K562 (cell line): ENCODE measurements at regions not wholly inside any gene's neighbourhood (a gene's known extent, or its start where the extent isn't known, plus 50 kb on each side); places are given as distances from the start of the nearest gene placed in this dataset.

Source experiments
- ATAC-seq: fragments of 200-7000 bp; cut with Tn5 transposase; 3 replicates; pipeline ENCODE4 v1.9.1; 2020; ENCODE audit warnings: moderate library complexity
- BruUV-seq: library from RNA; stranded (reverse); fragments of 400-500 nt; replicated peaks from 2 replicates; lab custom pipeline; 2021; lab: Mats Ljungman, UMichigan
- CTCF ChIA-PET: fragments of 300-600 bp; formaldehyde crosslinking; extraction: SDS; loops from one replicate; lab custom pipeline; 2021; ENCODE audit warnings: low intra/inter-chr PET ratio; lab: Yijun Ruan, JAX
- POLR2A ChIA-PET: fragments of 300-600, 350-650 bp; sonication (Branson Sonifier 250); formaldehyde crosslinking; extraction: SDS; loops from one replicate; lab custom pipeline; 2021; ENCODE audit warnings: antibody characterized with exemption, inconsistent platforms; lab: Yijun Ruan, JAX
- DNase-seq, 4 experiments: peaks; one replicate each; pipeline versions ENCODE4 v3.0.0 to v3.0.0-alpha.2; 2011 to 2018; ENCODE audit warnings: low spot score in 3 of 4, mixed read lengths in 3 of 4; ENCODE audit errors: extremely low read depth in 1 of 4
- FAIRE-seq: peaks from 2 replicates; lab custom pipeline; 2011; peaks lifted over from hg19 to GRCh38; lab: Jason Lieb, UNC
- H2AFZ ChIP-seq: 2 replicates; pipeline ENCODE4 v1.6.0; 2011; ENCODE audit warnings: low read depth, low read length, control low read depth, inconsistent platforms
- H3K27ac ChIP-seq: fragments of 200-600 bp; 3 replicates; pipeline ENCODE4 v1.8.0; 2011; ENCODE audit warnings: low read depth, mild to moderate bottlenecking, control low read depth, inconsistent platforms, low read length, moderate library complexity, mixed read lengths; ENCODE audit errors: extremely low read depth
- H3K27me3 ChIP-seq, 2 experiments: fragments of 300-600 bp in 1 of 2; 2 replicates in 1 of 2; 3 replicates in 1 of 2; pipeline versions ENCODE4 v1.6.0 to v1.8.0; 2011; ENCODE audit warnings: inconsistent platforms in 2 of 2, low read length in 2 of 2, mild to moderate bottlenecking in 1 of 2, mixed read lengths in 1 of 2, moderate library complexity in 1 of 2; ENCODE audit not compliant: control insufficient read depth in 2 of 2, insufficient read depth in 2 of 2
- H3K36me3 ChIP-seq: fragments of 300-600 bp; 3 replicates; pipeline ENCODE4 v1.8.0; 2011; ENCODE audit warnings: mild to moderate bottlenecking, low read length, inconsistent platforms; ENCODE audit not compliant: control insufficient read depth, insufficient read depth
- H3K4me1 ChIP-seq, 2 experiments: fragments of 200-600 bp in 1 of 2; replicated peaks in 1 of 2; 2 replicates in 1 of 2; 3 replicates in 1 of 2; pipeline versions ENCODE4 v1.5.1 to v1.8.0; 2011; ENCODE audit warnings: inconsistent platforms in 2 of 2, low read length in 2 of 2, mild to moderate bottlenecking in 1 of 2, mixed read lengths in 1 of 2, moderate library complexity in 1 of 2; ENCODE audit not compliant: control insufficient read depth in 2 of 2, insufficient read depth in 2 of 2
- H3K4me2 ChIP-seq: 2 replicates; pipeline ENCODE4 v1.6.1; 2011; ENCODE audit warnings: low read length, control low read depth, inconsistent platforms, mixed read lengths; ENCODE audit not compliant: insufficient read depth
- H3K4me3 ChIP-seq: fragments of 200-600 bp; sonication (generic), shearing (Covaris generic); 2 replicates; pipeline ENCODE4 v1.5.1; 2016; ENCODE audit warnings: control low read depth, inconsistent platforms
- H3K79me2 ChIP-seq: fragments of 200-600 bp; 3 replicates; pipeline ENCODE4 v1.8.0; 2011; ENCODE audit warnings: low read length, inconsistent platforms; ENCODE audit not compliant: control insufficient read depth, insufficient read depth
- H3K9ac ChIP-seq, 2 experiments: 2 replicates each; pipeline versions ENCODE4 v1.6.0 to v1.6.1; 2011; ENCODE audit warnings: low read depth in 2 of 2, low read length in 2 of 2, control low read depth in 1 of 2, inconsistent platforms in 1 of 2, mild to moderate bottlenecking in 1 of 2, mixed read lengths in 1 of 2; ENCODE audit not compliant: insufficient read depth in 1 of 2
- H3K9me1 ChIP-seq: one replicate; pipeline ENCODE4 v1.6.0; 2011; ENCODE audit warnings: inconsistent platforms, mild to moderate bottlenecking, low read length, moderate library complexity; ENCODE audit not compliant: control insufficient read depth, insufficient read depth
- H3K9me3 ChIP-seq: replicated peaks from 2 replicates; pipeline ENCODE4 v1.5.1; 2011; ENCODE audit warnings: low read depth, low read length, inconsistent platforms; ENCODE audit not compliant: control insufficient read depth, insufficient read depth
- H4K20me1 ChIP-seq: replicated peaks from 2 replicates; pipeline ENCODE4 v1.6.1; 2011; ENCODE audit warnings: low read length, inconsistent platforms, mixed read lengths; ENCODE audit not compliant: control insufficient read depth, insufficient read depth
- ARID2 ChIP-seq: fragments of 450-650 bp; IDR thresholded peaks from 2 replicates; pipeline ENCODE4 v1.6.1; 2017; ENCODE audit warnings: antibody characterized with exemption, mild to moderate bottlenecking
- ARNT ChIP-seq, 2 experiments: fragments of 450-650 bp; IDR thresholded peaks; 2 replicates each; pipeline ENCODE4 v1.6.1; 2016; ENCODE audit warnings: mild to moderate bottlenecking in 1 of 2
- ATF1 ChIP-seq, 2 experiments: fragments of 450-650 bp in 1 of 2; IDR thresholded peaks; 2 replicates each; pipeline ENCODE4 v1.6.1; 2016; ENCODE audit warnings: missing compliant biosample characterization in 1 of 2, missing genetic modification characterization in 1 of 2
- DPF2 ChIP-seq: fragments of 450-650 bp; IDR thresholded peaks from 2 replicates; pipeline ENCODE4 v1.6.1; 2016
- HIVEP1 ChIP-seq: fragments of 250-450 bp; sonication (Bioruptor Pico); IDR thresholded peaks from 2 replicates; pipeline ENCODE4 v1.4.0; 2020; ENCODE audit warnings: mild to moderate bottlenecking
- HNRNPH1 ChIP-seq: fragments of 200-400 bp; formaldehyde crosslinking; optimal IDR thresholded peaks from 2 replicates; pipeline ENCODE3; 2017; ENCODE audit warnings: low read depth, mild to moderate bottlenecking, low read length, moderate library complexity
- MYC ChIP-seq, 2 experiments: fragments of 250-450 bp in 1 of 2; sonication (Bioruptor Pico) in 1 of 2; IDR thresholded peaks; 2 replicates each; pipeline versions ENCODE4 v1.5.1 to v1.6.1; 2012 to 2021; ENCODE audit warnings: low read depth in 2 of 2, borderline replicate concordance in 1 of 2, improper control_type of control experiment in 1 of 2, low read length in 1 of 2, mild to moderate bottlenecking in 1 of 2, moderate library complexity in 1 of 2
- NCOR1 ChIP-seq: fragments of 450-650 bp; IDR thresholded peaks from 2 replicates; pipeline ENCODE4 v1.6.1; 2016; ENCODE audit warnings: mild to moderate bottlenecking, moderate library complexity
- NR4A1 ChIP-seq, 2 experiments: fragments of 250-450 bp in 1 of 2; fragments of 450-650 bp in 1 of 2; sonication (Bioruptor Pico) in 1 of 2; IDR thresholded peaks; 2 replicates each; pipeline versions ENCODE4 v1.4.0 to v1.6.1; 2016 to 2020; ENCODE audit warnings: mild to moderate bottlenecking in 2 of 2, missing compliant biosample characterization in 1 of 2, missing genetic modification characterization in 1 of 2, moderate library complexity in 1 of 2
- PPARD ChIP-seq: fragments of 250-450 bp; sonication (Bioruptor Pico); IDR thresholded peaks from 2 replicates; pipeline ENCODE4 v1.8.0; 2022; ENCODE audit warnings: inconsistent platforms, mild to moderate bottlenecking, moderate library complexity
- SMC3 ChIP-seq: conservative IDR thresholded peaks from 2 replicates; pipeline ENCODE4 v1.6.1; 2011; ENCODE audit warnings: low read depth, low read length, improper control_type of control experiment; ENCODE audit not compliant: insufficient read depth
- TEAD1 ChIP-seq, 2 experiments: fragments of 450-650 bp in 1 of 2; sonication (generic) in 1 of 2; formaldehyde crosslinking; IDR thresholded peaks; 2 replicates each; pipeline versions ENCODE4 v1.4.0 to v1.8.0; 2020 to 2022; ENCODE audit warnings: mild to moderate bottlenecking in 2 of 2, missing genetic modification reagents in 1 of 2
- whole genome bisulfite sequencing: fragments of 100-300 bp; shearing (Covaris generic); methylation state at CpG from one replicate; pipeline ENCODE4 v1.1.6; 2016; ENCODE audit warnings: low coverage, mixed read lengths; ENCODE audit not compliant: insufficient coverage; ENCODE audit errors: missing lambda C conversion rate; 5-methylcytosine and 5-hydroxymethylcytosine counted together
- in situ Hi-C: fragments of 300-500 bp; cut with MboI; formaldehyde crosslinking; loops from 4 replicates; pipeline ENCODE4 v1.15.0; 2018; ENCODE audit warnings: inconsistent platforms, mixed read lengths
- intact Hi-C: fragments of 100-400 bp; cut with micrococcal nuclease; formaldehyde crosslinking; loops from 2 replicates; pipeline ENCODE4 v1.14.2; 2022
- TF ChIP-seq, protein P1 (sequence below), 2 experiments: fragments of 450-650 bp in 1 of 2; sonication (generic) in 1 of 2; formaldehyde crosslinking; conservative IDR thresholded peaks; 2 replicates each; pipeline versions ENCODE4 v1.4.0 to v1.8.1; 2020 to 2022; ENCODE audit warnings: mild to moderate bottlenecking in 1 of 2, missing genetic modification reagents in 1 of 2

GRCh38 chr5:91983869-91984268 lies 600.8 kb upstream of the ARRDC3 start:
- H3K4me2 ChIP-seq, result no peak overlapping the region
- H3K4me1 ChIP-seq, result no peaks in the 10 kb centered on the region
- H3K36me3 ChIP-seq, result no peaks in the 10 kb centered on the region
- H3K79me2 ChIP-seq, result no peaks in the 10 kb centered on the region
- no peak overlapping the region for H3K4me3 ChIP-seq
- in situ Hi-C loops, result no loop called here
- H3K27ac ChIP-seq, result no peak overlapping the region
- TF ChIP-seq NCOR1, result no peak
- no peak for TF ChIP-seq PPARD (CRISPR knock-in tag)
- no peak for TF ChIP-seq ATF1 (CRISPR knock-in tag; IDR thresholded peaks at IDR 0.05)
- TF ChIP-seq ATF1 (tag; IDR thresholded peaks at IDR 0.05), result no peak
- TF ChIP-seq, all 486 proteins: peak for 0
- Histone ChIP-seq H3K9me3 (no peaks in the 10 kb centered on the region; the same call in 1 of the 2 replicates), H3K27me3 (no peaks in the 10 kb centered on the region), H4K20me1 (no peaks in the 10 kb centered on the region), H3K9ac (no peak overlapping the region), H3K9me1 (no peaks in the 10 kb centered on the region), H2AFZ (no peak overlapping the region)
- 0% methylated on average over 1 of the region's 1 CpG for WGBS
- POLR2A ChIA-PET, result no interaction called here
- CTCF ChIA-PET, result no interaction called here
- ATAC-seq (no peak), FAIRE-seq (no peak), DNase-seq (no peak)
- BruUV-seq, result no TSS peak
- intact Hi-C loops, result no loop called here

GRCh38 chr5:91978221-91978882 lies 595.2 kb upstream of the ARRDC3 start:
- H3K4me1 ChIP-seq, result no peaks in the 10 kb centered on the region
- FAIRE-seq (no peak), ATAC-seq (no peak), DNase-seq (no peak)
- POLR2A ChIA-PET, result no interaction called here
- 3% methylated on average over 2 of the region's 2 CpGs for WGBS
- no peak overlapping the region for H3K4me3 ChIP-seq
- in situ Hi-C loops, result no loop called here
- no peaks in the 10 kb centered on the region for H4K20me1 ChIP-seq
- H2AFZ ChIP-seq, result no peak overlapping the region
- no peaks in the 10 kb centered on the region; the same call in 1 of the 2 replicates for H3K9me3 ChIP-seq
- no TSS peak for BruUV-seq
- no peaks in the 10 kb centered on the region for H3K79me2 ChIP-seq
- H3K4me2 ChIP-seq, result no peak overlapping the region
- CTCF ChIA-PET, result no interaction called here
- no peak overlapping the region for H3K27ac ChIP-seq
- H3K9me1 ChIP-seq, result no peaks in the 10 kb centered on the region
- intact Hi-C loops, result no loop called here
- no peaks in the 10 kb centered on the region for H3K27me3 ChIP-seq
- H3K36me3 ChIP-seq, result no peaks in the 10 kb centered on the region
- H3K9ac ChIP-seq, result no peak overlapping the region
- no peak for TF ChIP-seq HNRNPH1
- TF ChIP-seq DPF2, result no peak
- no peak for TF ChIP-seq NR4A1 (CRISPR knock-in tag; IDR thresholded peaks at IDR 0.05)
- no peak for TF ChIP-seq NR4A1 (tag; IDR thresholded peaks at IDR 0.05)
- TF ChIP-seq MYC (IDR thresholded peaks at IDR 0.05; ENCODE audit: low read depth, low read length), result no peak
- no peak for TF ChIP-seq MYC (CRISPR knock-in tag; IDR thresholded peaks at IDR 0.05; ENCODE audit: borderline replicate concordance, low read depth)
- no peak for TF ChIP-seq HIVEP1 (CRISPR knock-in tag)
- TF ChIP-seq ARID2, result no peak
- TF ChIP-seq, protein P1, sequence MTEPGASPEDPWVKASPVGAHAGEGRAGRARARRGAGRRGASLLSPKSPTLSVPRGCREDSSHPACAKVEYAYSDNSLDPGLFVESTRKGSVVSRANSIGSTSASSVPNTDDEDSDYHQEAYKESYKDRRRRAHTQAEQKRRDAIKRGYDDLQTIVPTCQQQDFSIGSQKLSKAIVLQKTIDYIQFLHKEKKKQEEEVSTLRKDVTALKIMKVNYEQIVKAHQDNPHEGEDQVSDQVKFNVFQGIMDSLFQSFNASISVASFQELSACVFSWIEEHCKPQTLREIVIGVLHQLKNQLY (CRISPR knock-in tag; conservative IDR thresholded peaks at IDR 0.05), result no peak
- no peak for TF ChIP-seq SMC3
- no peak for TF ChIP-seq TEAD1 (CRISPR knock-in tag; IDR thresholded peaks at IDR 0.05)
- no peak for TF ChIP-seq ARNT (IDR thresholded peaks at IDR 0.05)
